Activated CD4-positive, alpha-beta T cell treated with anti-CD3 and anti-CD28 coated beads, Interleukin-2, amount 50 U/mL, for 24 hours (primary cell): ENCODE measurements at regions not wholly inside any gene's neighbourhood (a gene's known extent, or its start where the extent isn't known, plus 50 kb on each side); places are given as distances from the start of the nearest gene placed in this dataset.
"Not testable (repeated sequence)": the region's sequence is repeated elsewhere in the genome, so short reads cannot be mapped to it uniquely, and the experiment has no call there.

Experiments used
- DNase-seq, 2 donors: peaks; one replicate each; pipeline ENCODE4 v3.0.0-alpha.2; 2020; ENCODE audit warnings: low read depth in 1 of 2, low spot score in 1 of 2

DNA sequence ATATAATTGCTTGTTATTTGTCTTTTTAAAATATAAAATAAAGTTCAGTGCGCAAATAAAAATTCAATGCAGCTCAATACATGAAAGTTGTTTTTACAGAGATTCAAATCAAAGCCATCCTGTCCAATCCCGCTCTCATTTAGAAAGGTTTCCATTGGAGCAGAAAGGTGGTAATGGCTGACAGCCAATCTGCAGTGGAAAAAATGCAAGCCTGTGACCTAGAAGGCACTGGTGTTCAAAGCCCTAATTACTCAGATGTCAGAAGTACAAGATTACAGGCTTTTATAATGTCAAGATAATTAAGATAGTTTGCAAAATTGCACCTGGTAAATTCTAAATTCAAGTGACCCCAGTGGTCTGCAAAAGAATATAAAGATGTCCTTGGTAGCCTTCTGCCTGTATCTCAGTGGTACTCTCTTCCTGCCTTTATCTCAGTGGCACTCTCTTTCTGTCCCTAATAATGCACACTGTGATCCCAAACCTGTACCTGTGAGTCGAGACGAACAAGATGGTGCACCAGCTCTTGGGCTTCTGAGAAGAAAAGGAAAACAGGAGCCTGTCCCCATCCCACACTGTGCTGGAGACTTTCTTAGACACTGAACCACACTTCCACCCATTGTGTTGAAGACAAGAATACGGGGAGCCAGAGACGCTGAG, 212.6 kb upstream of the FRG1 start:
- not testable (repeated sequence) for DNase-seq

DNA sequence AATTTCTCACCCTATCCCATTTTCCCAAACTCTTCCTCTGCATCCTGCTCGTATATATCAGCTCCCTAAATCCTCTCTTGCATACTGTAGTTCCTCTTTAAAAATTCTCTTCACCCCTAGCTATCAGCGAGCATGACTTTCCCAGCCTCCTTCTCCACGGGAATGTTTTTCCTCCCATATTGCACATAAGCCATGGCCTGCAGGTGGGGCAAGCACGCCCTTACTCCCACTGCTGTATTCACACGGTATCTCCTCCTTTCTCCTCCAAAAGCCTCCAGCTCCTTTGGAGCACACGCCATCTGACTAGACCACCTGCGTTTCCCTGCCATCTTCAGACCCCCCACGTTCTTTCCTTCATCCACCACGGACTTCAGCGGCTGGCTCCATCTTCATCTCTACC, 208.7 kb upstream of the FRG1 start:
- not testable (repeated sequence) for DNase-seq

DNA sequence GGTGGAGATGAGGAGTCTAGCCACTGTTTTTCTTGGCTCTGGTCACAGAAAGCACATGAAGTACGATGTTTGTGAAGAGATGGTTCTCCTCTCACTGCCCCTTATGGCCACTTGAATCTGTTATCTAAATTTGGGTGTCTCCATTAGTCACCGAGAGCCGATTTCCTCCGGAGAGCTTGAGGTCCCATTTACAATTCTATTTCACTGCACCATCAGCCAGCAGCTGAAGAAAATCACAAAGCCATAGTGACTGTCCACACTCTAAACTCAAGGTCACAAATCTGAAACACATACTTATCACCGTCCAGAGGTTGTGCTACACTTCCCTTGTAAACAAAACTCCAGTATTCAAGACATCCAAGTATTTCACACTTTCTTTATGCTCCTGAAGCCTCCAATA, 207.2 kb upstream of the FRG1 start:
- not testable (repeated sequence) for DNase-seq

DNA sequence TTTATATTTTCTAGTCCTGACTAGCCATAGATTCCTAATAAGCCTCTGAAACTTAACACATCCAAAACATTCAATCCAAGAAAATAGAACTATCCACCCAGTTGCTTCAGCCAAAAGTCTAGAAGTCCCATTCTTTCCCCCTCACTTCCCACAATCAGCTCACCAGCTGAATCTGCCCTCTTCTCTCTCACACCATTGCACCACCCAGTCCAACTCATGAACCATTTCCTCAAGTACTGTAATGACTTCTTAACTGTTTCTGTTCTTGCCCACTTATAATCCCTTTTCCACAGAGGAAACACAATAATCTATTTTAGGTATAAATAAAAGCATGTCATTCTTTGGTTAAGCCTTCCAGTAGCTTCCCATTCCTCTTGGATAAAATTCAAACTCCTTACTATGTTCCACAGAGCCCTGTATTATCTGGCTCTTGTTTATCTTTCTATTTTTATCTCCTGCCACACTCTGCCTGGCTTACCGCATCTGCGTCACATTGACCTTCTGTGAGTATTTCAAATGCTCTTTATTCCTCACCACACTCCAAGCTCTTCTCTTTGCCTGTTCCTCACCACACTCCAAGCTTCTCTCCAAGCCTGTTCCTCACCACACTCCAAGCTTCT, 205.9 kb upstream of the FRG1 start:
- not testable (repeated sequence) for DNase-seq

DNA sequence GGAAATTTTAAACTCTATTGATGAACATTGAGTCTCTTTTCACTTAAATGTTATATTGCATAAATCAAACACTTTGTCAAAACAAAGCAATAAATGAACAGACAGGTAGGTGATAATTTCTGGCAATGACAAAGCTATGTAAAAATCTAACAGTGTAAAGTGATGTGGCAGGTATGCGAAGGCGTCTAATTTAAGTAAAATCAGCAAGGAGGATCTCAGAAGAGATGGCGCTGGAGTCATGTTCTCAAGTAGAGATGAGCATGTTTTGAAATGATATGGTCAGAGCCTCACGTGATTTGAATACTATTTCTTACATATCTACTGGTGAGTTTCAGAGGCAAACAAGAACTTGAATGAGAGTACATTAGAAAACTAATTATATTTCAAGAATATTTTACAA, 204.0 kb upstream of the FRG1 start:
- not testable (repeated sequence) for DNase-seq

DNA sequence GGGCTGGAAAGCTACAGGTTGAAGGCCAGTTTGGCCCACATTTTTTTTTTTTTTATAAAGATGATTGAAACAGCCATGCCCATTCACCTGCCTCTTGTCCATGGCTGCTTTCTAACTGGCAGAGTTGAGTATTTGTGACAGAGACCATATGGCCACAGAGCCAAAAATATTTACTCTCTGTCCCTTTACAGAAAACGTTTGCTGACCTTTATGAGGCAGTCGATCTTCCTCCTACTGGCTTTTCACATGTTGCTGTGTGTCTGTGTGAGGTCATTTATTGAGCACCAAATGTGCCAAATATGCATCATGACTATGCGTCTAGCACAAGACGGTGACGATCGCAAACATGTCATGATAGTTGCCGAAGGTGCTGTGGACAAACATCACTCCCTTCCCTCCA, 200.6 kb upstream of the FRG1 start:
- DNase-seq = not testable (repeated sequence)

DNA sequence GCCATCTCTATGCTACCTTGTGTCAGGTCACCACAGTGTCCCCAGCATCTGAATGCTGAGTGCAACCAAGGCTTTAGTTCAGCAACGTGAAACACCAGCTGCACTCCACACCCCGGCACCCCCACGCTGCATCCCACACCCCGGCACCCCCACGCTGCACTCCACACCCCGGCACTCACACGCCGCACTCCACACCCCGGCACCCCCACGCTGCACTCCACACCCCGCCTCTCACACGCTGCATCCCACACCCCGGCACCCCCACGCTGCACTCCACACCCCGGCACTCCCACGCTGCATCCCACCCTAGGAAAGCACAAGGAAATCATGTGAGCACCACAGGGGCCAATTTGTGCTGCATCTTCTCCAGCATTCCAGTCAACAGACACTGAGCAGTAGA, 199.8 kb upstream of the FRG1 start:
- no peak for DNase-seq

DNA sequence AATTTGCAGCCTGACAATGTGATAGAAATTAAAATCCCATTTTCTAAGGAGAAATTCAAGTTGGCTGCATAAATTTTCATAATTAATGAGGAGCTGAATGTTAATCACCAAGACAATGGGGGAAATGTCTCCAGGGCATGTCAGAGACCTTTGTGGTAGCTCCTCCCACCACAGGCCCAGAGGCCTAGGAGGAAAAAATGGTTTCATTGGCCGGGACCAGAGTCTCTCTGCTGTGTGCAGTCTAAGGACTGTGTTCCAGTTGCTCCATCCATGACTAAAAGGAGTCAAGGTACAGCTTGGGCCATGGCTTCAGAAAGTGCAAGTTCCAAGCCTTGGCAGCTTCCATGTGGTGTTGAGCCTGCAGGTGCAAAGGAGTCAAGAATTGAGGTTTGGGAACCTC, 187.6 kb upstream of the FRG1 start:
- not testable (repeated sequence) for DNase-seq

GRCh38 chr4:189763583-189763982, 177.1 kb upstream of the FRG1 start:
- DNase-seq = no peak

- no peak for DNase-seq
These were observed 175.4 kb upstream of the FRG1 start for GRCh38 chr4:189765301-189765700.

DNA sequence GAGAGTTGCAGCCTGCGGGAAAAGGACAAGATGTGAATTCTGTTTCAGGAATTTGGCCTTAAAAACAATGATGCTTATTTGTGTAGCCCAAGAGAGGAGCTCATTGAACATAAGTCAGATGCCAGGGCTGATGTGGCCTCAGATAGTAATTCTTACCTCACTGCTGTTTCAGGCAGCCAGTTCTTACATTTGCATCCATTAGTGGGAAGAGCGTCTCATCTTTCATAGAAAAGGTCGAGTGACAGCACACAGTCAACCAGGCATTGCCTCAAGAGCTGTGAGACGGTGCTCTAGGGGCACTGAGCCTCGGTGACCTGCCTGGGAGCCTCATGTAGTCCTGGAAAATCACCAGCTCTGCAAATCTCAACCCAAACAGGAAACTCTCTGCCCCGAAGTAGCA, 174.9 kb upstream of the FRG1 start:
- DNase-seq = no peak

GRCh38 chr4:189767941-189768340, 172.7 kb upstream of the FRG1 start:
- no peak for DNase-seq

DNA sequence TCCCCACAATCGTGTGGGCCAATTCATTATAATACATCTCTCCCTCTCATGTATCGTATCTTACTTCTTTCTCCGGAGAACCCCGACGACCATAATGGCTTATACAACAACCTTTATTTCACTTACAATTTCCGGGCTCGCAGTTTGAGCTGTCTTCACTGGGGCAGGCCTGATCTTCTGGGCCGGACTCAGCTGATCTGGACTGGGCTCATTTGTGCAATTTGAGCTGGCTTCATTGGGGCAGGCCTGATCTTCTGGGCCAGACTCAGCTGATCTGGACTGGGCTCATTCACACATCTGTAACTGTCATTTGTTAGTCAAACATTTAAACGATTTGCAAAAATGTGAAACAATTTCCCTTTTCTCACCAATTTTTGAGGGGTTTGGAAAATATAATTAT, 171.5 kb upstream of the FRG1 start:
- DNase-seq = no peak

DNA sequence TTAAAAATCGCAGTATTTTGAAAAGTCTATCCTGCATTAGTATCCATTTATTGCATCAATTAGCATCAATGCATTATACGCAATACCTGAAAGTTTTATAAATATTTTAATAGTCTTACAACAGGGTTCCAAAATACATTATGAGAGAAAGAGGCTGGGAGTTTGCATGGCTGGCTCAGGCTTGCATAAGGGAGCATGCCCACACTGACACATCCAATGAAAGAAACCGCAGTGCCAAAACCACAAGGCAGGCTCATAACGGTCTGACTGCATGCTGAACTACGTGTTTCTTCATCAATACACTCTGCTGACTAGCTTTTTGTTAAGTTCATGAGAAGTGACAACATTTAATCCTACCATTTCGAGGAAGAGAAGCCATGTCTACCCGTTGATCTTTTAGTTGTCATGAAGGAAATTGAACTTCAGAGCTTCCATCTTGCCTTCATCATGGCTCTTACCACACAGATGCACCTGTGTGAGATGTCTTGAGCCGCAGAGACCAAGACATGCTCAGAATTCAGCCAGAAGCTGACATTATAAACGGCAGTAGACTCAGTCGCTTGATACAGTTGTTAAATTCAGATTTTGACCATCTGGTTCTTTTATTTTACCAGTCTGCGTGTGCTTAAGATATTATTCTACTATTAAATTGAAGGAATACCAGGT, 168.8 kb upstream of the FRG1 start:
- DNase-seq = no peak

DNA sequence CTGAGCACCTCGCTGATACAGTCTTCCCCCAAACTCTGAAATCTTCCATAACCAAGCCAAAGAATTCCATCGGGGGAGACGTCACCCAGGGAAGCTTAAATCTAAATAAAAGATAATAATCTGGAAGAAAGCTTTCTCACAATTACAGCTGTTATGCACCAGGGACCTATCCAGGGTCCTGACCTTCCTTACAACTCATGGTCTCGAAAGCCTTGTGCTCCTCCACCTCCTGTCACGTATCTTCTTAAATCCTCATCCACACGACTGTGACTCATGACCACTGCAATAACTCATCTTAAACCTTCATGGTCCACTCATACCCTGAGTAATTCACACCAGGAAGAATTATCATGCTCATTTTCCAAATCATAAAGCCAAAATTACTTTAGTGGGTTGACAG, 166.8 kb upstream of the FRG1 start:
- no peak for DNase-seq

- no peak for DNase-seq
These were observed 161.2 kb upstream of the FRG1 start for GRCh38 chr4:189779281-189779980.

DNA sequence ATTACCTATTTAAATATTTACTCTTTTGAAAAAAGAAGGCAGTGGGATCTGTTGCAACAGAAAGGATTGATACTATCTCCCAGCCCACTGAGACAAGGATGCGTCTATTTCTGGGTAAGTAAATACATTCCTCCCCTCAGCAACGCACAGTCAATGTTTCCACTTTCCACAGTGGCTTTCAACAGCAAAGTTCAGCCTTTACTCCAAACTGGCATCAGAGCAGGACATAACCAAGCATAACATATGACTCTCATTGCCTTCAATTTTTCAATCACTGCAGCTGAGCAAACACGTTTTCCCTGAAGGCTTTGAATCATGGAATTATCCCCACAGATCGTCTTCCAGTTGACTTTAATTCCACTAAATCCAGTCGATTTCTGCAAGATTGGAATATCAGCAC, 160.3 kb upstream of the FRG1 start:
- DNase-seq = no peak

- no peak for DNase-seq
These were observed 156.0 kb upstream of the FRG1 start for GRCh38 chr4:189784651-189785050.

DNA sequence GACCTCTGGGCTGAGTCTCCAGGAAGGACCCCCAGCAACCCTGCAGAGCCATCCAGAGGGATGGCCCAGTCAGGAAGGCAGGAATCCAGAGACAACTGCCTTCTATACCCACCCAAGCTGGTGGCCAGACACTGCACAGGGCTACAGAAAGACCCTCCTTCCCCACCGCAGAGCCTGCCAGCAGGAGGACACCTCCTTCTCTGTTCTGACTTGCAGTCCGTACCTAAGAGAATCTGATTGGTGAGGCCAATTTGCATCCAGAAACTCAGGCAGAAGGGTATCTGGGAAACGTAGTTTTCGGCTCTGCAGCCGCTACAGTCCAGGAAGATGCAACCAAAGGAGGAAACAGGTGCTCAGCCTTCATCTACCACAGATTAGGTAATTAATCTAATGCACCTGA, 155.4 kb upstream of the FRG1 start:
- no peak for DNase-seq

DNA sequence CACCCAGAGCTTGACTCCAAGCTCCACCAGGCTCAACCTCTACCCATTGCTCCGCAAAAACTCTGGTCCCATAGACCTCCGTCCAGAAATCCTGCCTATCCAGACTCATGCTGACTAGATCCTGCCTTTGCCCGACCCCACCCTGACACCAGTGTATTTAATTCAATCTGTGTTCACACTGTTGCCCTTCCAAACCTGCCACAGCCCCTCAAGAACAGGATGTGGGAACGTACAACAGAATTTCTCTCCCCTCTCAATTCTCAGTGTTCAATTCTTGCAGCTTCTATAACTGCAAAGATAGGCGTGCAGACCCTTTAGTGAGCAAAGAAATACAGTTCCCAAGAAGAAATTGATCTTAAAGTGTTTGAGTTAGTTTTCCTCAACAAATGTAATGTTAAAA, 154.2 kb upstream of the FRG1 start:
- DNase-seq = no peak

DNA sequence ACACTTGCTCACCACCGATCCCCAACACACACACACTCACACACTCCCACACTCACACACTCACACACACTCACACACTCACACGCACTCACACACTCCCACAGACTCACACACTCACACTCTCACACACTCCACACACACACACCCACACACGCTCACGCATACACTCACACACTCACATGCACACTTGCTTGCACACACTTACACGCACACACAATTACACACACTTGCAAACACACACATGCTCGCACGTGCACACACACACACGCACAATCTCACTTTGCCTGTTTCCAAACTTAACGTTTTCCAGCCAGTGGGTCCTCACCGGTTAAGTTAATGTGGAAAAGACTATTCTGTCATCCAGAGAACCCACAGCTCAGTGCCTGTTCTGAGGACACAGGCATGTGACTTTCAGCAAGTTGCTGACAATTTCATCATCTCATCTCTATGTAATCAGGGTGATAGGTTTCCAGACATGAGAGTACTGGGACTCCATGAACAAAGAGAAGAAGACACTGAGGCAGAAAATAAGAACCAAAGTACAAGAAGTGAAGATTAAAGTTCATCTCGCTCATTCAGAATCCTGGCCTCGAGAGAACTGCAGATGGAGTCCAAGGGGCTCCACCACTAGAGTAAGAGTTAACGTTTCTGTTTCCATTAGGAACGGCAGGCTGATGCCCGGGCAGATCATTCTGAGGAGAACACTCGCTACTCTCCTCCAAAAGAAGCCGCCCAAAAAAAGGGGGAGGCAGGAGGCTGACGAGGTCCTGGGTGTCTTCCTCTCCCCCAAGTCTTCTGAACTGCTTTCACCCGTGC, 153.2 kb upstream of the FRG1 start:
- DNase-seq = no peak
